Naive thymus-derived CD8-positive, alpha-beta T cell (primary cell): ENCODE measurements at regions not wholly inside any gene's neighbourhood (a gene's known extent, or its start where the extent isn't known, plus 50 kb on each side); places are given as distances from the start of the nearest gene placed in this dataset.
"Not testable (repeated sequence)": the region's sequence is repeated elsewhere in the genome, so short reads cannot be mapped to it uniquely, and the experiment has no call there.

ENCODE experiments used
- ATAC-seq, 2 donors: fragments of 150-1000 bp; cut with Tn5 transposase in 1 of 2; sonication (Bioruptor Pico), chemical (Tn5 transposase) in 1 of 2; 1 replicate in 1 of 2; 2 replicates in 1 of 2; pipeline ENCODE4 v1.10.0; 2021; ENCODE audit warnings: mild to moderate bottlenecking in 2 of 2, moderate library complexity in 2 of 2
- POLR2A ChIA-PET: fragments of 350-600 bp; sonication (Branson Sonifier 250); formaldehyde crosslinking; loops from one replicate; lab custom pipeline; 2021; ENCODE audit warnings: antibody characterized with exemption; lab: Charles Lee
- DNase-seq, 10 donors: peaks; one replicate each; pipeline versions ENCODE4 v3.0.0 to v3.0.0-alpha.2; 2020 to 2022
- H3K27ac Mint-ChIP-seq, 10 donors: one replicate each; pipeline ENCODE4 v1.8.0; 2020 to 2022; ENCODE audit warnings: mild to moderate bottlenecking in 10 of 10, mixed read lengths in 10 of 10, moderate library complexity in 4 of 10, inconsistent platforms in 1 of 10
- H3K27me3 Mint-ChIP-seq, 5 donors: one replicate each; pipeline ENCODE4 v1.8.0; 2021 to 2022; ENCODE audit warnings: mixed read lengths in 5 of 5
- H3K36me3 Mint-ChIP-seq, 3 donors: one replicate each; pipeline ENCODE4 v1.8.0; 2020 to 2022; ENCODE audit warnings: mixed read lengths in 3 of 3, mild to moderate bottlenecking in 2 of 3, inconsistent platforms in 1 of 3
- H3K4me1 Mint-ChIP-seq, 4 donors: one replicate each; pipeline ENCODE4 v1.8.0; 2021 to 2022; ENCODE audit warnings: mixed read lengths in 4 of 4
- H3K4me3 Mint-ChIP-seq, 10 donors: one replicate each; pipeline ENCODE4 v1.8.0; 2020 to 2022; ENCODE audit warnings: mild to moderate bottlenecking in 10 of 10, mixed read lengths in 10 of 10, moderate library complexity in 6 of 10, inconsistent platforms in 1 of 10
- H3K9me3 Mint-ChIP-seq, 9 donors: one replicate each; pipeline ENCODE4 v1.8.0; 2020 to 2022; ENCODE audit warnings: mixed read lengths in 9 of 9, mild to moderate bottlenecking in 3 of 9, inconsistent platforms in 1 of 9, moderate library complexity in 1 of 9

- POLR2A ChIA-PET = interaction anchor here (0.7 to 1.4 kb wide), 2 partner anchors 20 to 39 kb away, joined by 3 read pairs; no protein-coding TSS in a partner anchor
- H3K9me3 Mint-ChIP-seq = no peaks in the 10 kb centered on the region
- H3K4me1 Mint-ChIP-seq = peaks cover 11 to 32% (median 27%) of the 10 kb centered on the region in 4 donors
- H3K27ac Mint-ChIP-seq = peak overlapping the region in 6 of 10 donors; percentile 1 to 70 (median 22)
- H3K27me3 Mint-ChIP-seq = peaks cover 11 to 44% (median 22%) of the 10 kb centered on the region in 5 donors
- DNase-seq (peak in 4 of 10 donors; percentile 21 to 81 (median 56)), ATAC-seq (peak; percentile 91 to 92)
- H3K4me3 Mint-ChIP-seq = peak overlapping the region in 9 of 10 donors; percentile 52 to 79 (median 63)
- no peaks in the 10 kb centered on the region for H3K36me3 Mint-ChIP-seq
These were observed 179.6 kb downstream of the OR4M2 start for GRCh38 chr15:22259881-22260421.

DNA sequence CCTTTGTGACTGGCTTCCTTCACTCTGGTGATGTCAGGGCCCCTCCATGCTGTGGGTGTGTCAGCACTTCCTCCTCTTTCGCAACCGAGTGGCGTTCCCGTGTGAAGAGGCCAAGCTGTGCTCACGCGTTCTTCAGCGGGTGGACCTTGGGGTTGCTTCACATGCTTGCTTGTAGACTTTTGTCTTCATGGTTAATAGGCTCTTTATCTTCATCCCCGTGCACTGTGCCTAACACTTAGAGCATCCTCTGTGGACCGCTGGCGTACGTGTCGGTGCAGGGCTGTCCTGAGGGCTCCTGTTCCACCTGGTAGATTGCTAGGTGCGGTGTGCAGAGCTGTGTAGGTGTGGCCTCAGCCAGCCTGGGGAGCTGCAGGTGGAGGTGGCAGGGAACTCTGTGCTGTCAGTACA is 182.3 kb downstream of the OR4M2 start:
- H3K27me3 Mint-ChIP-seq = peaks cover 0 to 23% (median 6%) of the 10 kb centered on the region in 5 donors
- ATAC-seq (no peak), DNase-seq (peak in 1 of 10 donors; percentile 22)
- H3K4me3 Mint-ChIP-seq = no peak overlapping the region
- peaks cover 10 to 29% (median 22%) of the 10 kb centered on the region in 4 donors for H3K4me1 Mint-ChIP-seq
- no peaks in the 10 kb centered on the region for H3K36me3 Mint-ChIP-seq
- POLR2A ChIA-PET = interaction anchor here (0.6 kb wide), 1 partner anchor 1861 kb away, joined by 3 read pairs; no protein-coding TSS in a partner anchor
- no peaks in the 10 kb centered on the region for H3K9me3 Mint-ChIP-seq
- H3K27ac Mint-ChIP-seq = no peak overlapping the region

DNA sequence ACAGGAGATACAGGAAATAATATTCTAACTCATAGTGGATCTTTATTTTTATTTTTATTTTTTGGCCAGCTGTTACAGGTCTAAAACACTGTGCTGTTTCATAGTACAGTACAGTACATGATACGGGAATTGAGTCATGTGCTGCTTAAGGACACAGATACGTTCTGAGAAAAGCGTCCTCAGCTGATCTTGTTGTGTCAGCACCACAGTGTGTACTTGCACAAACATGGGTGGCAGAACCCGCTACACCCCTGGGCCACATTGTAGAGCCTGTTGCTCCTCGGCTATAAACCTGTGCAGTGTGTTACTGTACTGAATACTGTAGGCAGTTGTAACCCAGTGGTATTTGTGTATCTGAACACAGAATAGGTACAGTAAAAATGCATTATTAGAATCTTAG is 183.4 kb downstream of the OR4M2 start:
- DNase-seq (no peak), ATAC-seq (no peak)
- H3K36me3 Mint-ChIP-seq = no peaks in the 10 kb centered on the region
- no peaks in the 10 kb centered on the region for H3K9me3 Mint-ChIP-seq
- H3K4me1 Mint-ChIP-seq = peaks cover 10 to 27% (median 22%) of the 10 kb centered on the region in 4 donors
- H3K27ac Mint-ChIP-seq = no peak overlapping the region
- peaks cover 0 to 23% (median 6%) of the 10 kb centered on the region in 5 donors for H3K27me3 Mint-ChIP-seq
- no peak overlapping the region for H3K4me3 Mint-ChIP-seq
- POLR2A ChIA-PET = interaction anchor here (1.1 kb wide), 1 partner anchor 41 kb away, joined by 4 read pairs; no protein-coding TSS in a partner anchor

- DNase-seq, ATAC-seq, H3K27ac Mint-ChIP-seq, H3K9me3 Mint-ChIP-seq, H3K36me3 Mint-ChIP-seq, H3K4me3 Mint-ChIP-seq, POLR2A ChIA-PET: not testable (repeated sequence)
- H3K4me1 Mint-ChIP-seq = peaks cover 10 to 23% (median 21%) of the 10 kb centered on the region in 4 donors
- peaks cover 0 to 18% (median 6%) of the 10 kb centered on the region in 5 donors for H3K27me3 Mint-ChIP-seq
These were observed 183.9 kb downstream of the OR4M2 start for GRCh38 chr15:22264272-22264671.

DNA sequence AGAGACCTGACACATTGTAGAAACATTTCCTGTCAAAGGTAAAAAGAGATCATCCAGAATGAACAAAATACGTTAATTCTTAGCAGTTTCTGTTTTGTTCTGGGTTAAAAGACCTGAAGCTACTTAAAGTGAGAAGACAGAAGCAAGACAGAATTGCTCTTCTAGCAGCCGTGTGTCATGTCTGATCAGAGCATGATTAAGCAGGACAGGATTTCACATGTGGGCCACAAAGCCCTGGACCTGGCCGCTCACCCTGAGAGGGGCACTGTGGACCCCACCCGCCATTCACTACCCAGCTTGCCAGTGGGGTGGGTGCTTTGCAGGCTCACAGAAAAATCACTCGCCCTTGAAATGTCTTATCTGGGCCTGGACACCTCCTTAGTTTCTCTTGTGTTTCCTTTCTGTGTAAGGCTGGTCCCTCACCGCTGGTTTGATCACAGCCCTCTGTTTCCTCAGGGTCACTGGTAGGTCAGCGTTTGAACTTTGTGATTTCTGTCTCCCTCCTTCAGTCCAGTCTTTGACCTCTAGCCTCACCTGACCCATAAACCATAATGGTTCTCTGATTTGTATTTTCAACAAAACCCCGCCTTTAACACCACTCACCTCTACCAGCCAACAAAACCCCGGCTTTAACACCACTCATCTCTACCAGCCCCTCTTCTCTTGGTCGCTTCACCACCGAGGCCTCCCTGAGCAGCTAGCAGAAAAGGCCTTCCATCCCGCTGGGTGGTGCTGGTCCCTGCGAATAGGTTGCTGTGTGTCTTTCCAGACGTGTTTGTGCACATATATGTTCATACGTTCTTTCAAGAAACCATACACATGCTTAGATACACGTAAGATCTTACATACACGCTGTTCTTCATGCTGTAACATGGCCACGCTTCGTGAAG is 185.0 kb downstream of the OR4M2 start:
- Mint-ChIP-seq H3K9me3 (no peaks in the 10 kb centered on the region), H3K4me3 (peak overlapping the region in 1 of 10 donors; percentile 22), H3K27ac (no peak overlapping the region), H3K27me3 (peaks cover 0 to 12% (median 6%) of the 10 kb centered on the region in 5 donors), H3K36me3 (no peaks in the 10 kb centered on the region), H3K4me1 (peaks cover 5 to 13% (median 11%) of the 10 kb centered on the region in 4 donors)
- DNase-seq (peak in 2 of 10 donors; percentile 32 to 38), ATAC-seq (no peak)
- POLR2A ChIA-PET = no interaction called here

DNA sequence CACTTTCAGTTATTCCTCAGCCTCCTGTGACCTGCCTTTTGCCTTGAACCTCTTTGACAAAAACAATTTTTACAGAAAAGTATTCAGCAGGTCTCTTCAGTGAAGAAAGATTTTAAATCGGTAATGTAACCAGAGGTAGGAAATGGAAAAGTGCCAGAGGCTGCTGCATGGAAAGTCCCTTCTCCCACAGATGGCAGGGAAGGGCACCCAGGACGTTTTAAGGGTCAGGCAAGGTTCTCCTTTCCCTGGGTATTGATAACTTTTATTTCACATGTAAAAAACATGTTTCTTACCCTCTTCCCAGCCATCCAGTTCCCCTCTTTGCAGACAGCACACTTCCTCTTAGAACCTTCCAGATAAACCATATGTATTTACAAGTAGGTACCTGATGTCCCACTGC is 185.6 kb downstream of the OR4M2 start:
- Mint-ChIP-seq H3K4me1 (peaks cover 3 to 8% (median 5%) of the 10 kb centered on the region in 4 donors), H3K9me3 (no peaks in the 10 kb centered on the region), H3K27ac (no peak overlapping the region), H3K36me3 (no peaks in the 10 kb centered on the region), H3K27me3 (peaks cover 0 to 13% (median 8%) of the 10 kb centered on the region in 5 donors), H3K4me3 (no peak overlapping the region)
- POLR2A ChIA-PET = no interaction called here
- ATAC-seq (no peak), DNase-seq (no peak)

DNA sequence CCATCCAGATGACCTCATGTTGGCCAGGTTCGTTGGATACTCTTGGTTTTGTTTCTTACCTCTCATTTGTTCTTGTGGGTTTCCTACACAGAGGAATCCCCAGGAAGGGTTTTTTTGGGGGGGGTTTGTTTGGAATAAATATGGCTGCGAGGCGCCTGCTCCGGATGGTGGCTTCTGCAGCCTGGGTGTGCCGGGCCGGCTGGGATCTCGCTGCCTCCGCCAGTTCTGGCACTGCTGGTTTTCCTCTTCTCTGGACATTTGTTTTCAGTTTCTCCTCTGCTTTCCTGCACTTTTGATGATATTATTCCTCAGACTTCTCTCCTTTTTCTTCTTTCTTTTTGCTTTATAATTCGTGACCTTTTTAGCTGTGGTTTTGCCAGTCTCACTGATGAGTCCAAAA is 187.4 kb downstream of the OR4M2 start:
- Mint-ChIP-seq H3K9me3 (no peaks in the 10 kb centered on the region), H3K4me3 (no peak overlapping the region), H3K4me1 (peaks cover 0 to 3% (median 0%) of the 10 kb centered on the region in 4 donors), H3K36me3 (no peaks in the 10 kb centered on the region), H3K27me3 (peaks cover 0 to 11% (median 6%) of the 10 kb centered on the region in 5 donors), H3K27ac (no peak overlapping the region)
- POLR2A ChIA-PET = no interaction called here
- ATAC-seq = no peak
- no peak for DNase-seq

- DNase-seq, H3K4me3 Mint-ChIP-seq, H3K36me3 Mint-ChIP-seq, H3K27ac Mint-ChIP-seq, ATAC-seq, H3K4me1 Mint-ChIP-seq, POLR2A ChIA-PET, H3K9me3 Mint-ChIP-seq: not testable (repeated sequence)
- peaks cover 0 to 11% (median 6%) of the 10 kb centered on the region in 5 donors for H3K27me3 Mint-ChIP-seq
These were observed 187.9 kb downstream of the OR4M2 start for GRCh38 chr15:22268201-22268600.

DNA sequence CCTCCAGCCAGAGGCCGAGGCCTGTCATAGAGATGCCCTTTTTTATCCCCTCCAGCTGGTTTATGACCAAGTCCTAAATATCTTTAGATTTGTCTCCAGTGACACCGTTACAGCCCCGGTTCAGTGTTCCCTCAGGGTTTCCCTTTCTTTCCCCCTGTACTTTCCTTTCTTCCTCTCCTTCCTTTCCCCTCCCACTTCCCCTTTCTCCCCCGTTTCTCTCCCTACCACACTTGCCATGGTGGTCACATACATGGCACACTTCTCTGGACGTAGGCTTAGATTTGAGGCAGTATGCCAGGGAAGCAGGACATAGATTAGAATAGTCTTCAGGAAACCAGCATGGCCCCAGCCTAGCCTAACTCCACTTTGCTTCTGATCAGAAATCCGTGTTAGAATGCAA is 188.3 kb downstream of the OR4M2 start:
- H3K4me1 Mint-ChIP-seq, H3K36me3 Mint-ChIP-seq, ATAC-seq, H3K9me3 Mint-ChIP-seq, H3K4me3 Mint-ChIP-seq, H3K27ac Mint-ChIP-seq, POLR2A ChIA-PET, DNase-seq: not testable (repeated sequence)
- peaks cover 0 to 11% (median 6%) of the 10 kb centered on the region in 5 donors for H3K27me3 Mint-ChIP-seq

DNA sequence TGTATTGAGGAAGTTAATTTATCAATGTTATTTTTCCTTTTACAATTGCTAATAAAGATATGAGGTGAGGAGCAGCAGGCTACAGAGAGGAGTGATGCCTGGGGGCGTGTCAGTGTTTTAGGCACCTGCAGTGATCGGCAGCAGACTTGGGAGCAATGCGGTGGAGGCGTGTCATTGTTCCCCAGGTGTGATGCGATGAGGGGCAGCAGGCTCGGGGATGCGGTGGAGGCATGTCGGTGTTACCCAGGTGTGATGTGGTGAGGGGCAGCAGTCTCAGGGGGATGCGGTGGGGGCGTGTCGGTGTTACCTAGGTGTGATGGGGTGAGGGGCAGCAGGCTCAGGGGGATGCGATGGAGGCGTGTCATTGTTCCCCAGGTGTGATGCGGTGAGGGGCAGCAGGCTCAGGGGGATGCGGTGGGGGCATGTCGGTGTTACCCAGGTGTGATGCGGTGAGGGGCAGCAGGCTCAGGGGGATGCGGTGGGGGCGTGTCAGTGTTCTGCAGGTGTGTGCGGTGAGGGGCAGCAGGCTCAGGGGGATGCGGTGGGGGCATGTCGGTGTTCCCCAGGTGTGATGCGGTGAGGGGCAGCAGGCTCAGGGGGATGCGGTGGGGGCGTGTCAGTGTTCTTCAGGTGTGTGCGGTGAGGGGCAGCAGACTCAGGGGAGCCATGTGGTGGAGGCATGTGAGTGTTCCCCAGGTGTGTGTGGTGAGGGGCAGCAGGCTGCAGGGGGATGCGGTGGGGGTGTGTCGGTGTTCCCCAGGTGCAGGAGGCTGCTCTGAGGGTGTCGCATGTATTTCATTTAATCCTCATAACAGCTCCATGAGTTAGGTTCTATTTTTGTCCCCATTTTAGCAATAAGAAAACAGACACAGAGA is 186.2 kb upstream of the GOLGA6L22 start:
- ATAC-seq, H3K27ac Mint-ChIP-seq, H3K4me1 Mint-ChIP-seq, H3K4me3 Mint-ChIP-seq, POLR2A ChIA-PET, H3K36me3 Mint-ChIP-seq, H3K9me3 Mint-ChIP-seq, DNase-seq: not testable (repeated sequence)
- H3K27me3 Mint-ChIP-seq = peaks cover 0 to 11% (median 6%) of the 10 kb centered on the region in 5 donors

DNA sequence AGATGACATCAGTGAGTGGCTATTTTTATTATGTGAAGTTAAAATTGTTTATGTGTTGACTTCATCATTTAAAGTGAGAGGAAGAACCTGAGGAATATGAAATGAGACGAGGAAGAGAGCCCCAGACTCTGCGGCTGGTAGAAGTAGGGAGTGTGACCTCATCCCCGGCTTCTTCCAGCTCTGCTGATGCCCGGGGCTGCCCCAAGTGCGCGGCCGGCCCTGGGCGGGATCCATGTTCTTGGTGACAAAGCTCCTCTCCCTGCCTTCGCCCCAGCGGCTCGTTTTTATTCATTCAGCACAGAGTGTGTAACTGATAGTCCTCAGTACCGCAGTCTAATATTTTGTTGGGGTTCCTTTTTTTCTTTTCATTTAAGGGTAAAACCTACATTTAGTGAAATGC is 185.5 kb upstream of the GOLGA6L22 start:
- H3K27ac Mint-ChIP-seq, H3K9me3 Mint-ChIP-seq, H3K4me1 Mint-ChIP-seq, H3K4me3 Mint-ChIP-seq, H3K36me3 Mint-ChIP-seq, POLR2A ChIA-PET, ATAC-seq, DNase-seq: not testable (repeated sequence)
- H3K27me3 Mint-ChIP-seq = peaks cover 0 to 15% (median 6%) of the 10 kb centered on the region in 5 donors

- ATAC-seq, H3K36me3 Mint-ChIP-seq, H3K27ac Mint-ChIP-seq, DNase-seq, H3K4me3 Mint-ChIP-seq, H3K9me3 Mint-ChIP-seq, POLR2A ChIA-PET, H3K4me1 Mint-ChIP-seq: not testable (repeated sequence)
- peaks cover 0 to 17% (median 6%) of the 10 kb centered on the region in 5 donors for H3K27me3 Mint-ChIP-seq
These were observed 184.3 kb upstream of the GOLGA6L22 start for GRCh38 chr15:22274376-22274775.
